Duodenal mucosa (tissue), 2 donors: ENCODE measurements at regions not wholly inside any gene's neighbourhood (a gene's known extent, or its start where the extent isn't known, plus 50 kb on each side); places are given as distances from the start of the nearest gene placed in this dataset.
"Not testable (repeated sequence)": the region's sequence is repeated elsewhere in the genome, so short reads cannot be mapped to it uniquely, and the experiment has no call there.

Experiments
- H3K27ac ChIP-seq: one replicate; pipeline ENCODE4 v1.7.0; 2013; ENCODE audit warnings: low read depth, low read length
- H3K27me3 ChIP-seq, 2 donors: one replicate each; pipeline ENCODE4 v1.7.0; 2013; ENCODE audit warnings: low read length in 2 of 2, control low read depth in 1 of 2; ENCODE audit not compliant: insufficient read depth in 2 of 2, control insufficient read depth in 1 of 2
- H3K36me3 ChIP-seq, 2 donors: one replicate each; pipeline ENCODE4 v1.7.0; 2013; ENCODE audit warnings: low read length in 2 of 2, control low read depth in 1 of 2; ENCODE audit not compliant: insufficient read depth in 2 of 2, control insufficient read depth in 1 of 2
- H3K4me1 ChIP-seq, 2 donors: one replicate each; pipeline ENCODE4 v1.7.0; 2013; ENCODE audit warnings: low read length in 2 of 2, control low read depth in 1 of 2; ENCODE audit not compliant: insufficient read depth in 2 of 2, control insufficient read depth in 1 of 2
- H3K4me3 ChIP-seq, 2 donors: one replicate each; pipeline ENCODE4 v1.7.0; 2013; ENCODE audit warnings: low read length in 2 of 2, low read depth in 1 of 2
- H3K9ac ChIP-seq, 2 donors: one replicate each; pipeline ENCODE4 v1.7.0; 2013; ENCODE audit warnings: low read length in 2 of 2, low read depth in 1 of 2
- H3K9me3 ChIP-seq, 2 donors: one replicate each; pipeline ENCODE4 v1.7.0; 2013; ENCODE audit warnings: low read length in 2 of 2, control low read depth in 1 of 2; ENCODE audit not compliant: control insufficient read depth in 1 of 2

- H3K4me1 ChIP-seq, result no peaks in the 10 kb centered on the region
- no peak overlapping the region for H3K9ac ChIP-seq
- H3K36me3 ChIP-seq, result no peaks in the 10 kb centered on the region
- H3K9me3 ChIP-seq, result no peaks in the 10 kb centered on the region
- no peak overlapping the region for H3K27ac ChIP-seq
- H3K27me3 ChIP-seq, result no peaks in the 10 kb centered on the region
- H3K4me3 ChIP-seq, result no peak overlapping the region
These were observed 636.7 kb downstream of the NR2F1-AS1 start for GRCh38 chr5:92944337-92944736.

- Histone ChIP-seq H3K36me3 (no peaks in the 10 kb centered on the region), H3K27ac (no peak overlapping the region), H3K9ac (no peak overlapping the region), H3K4me1 (no peaks in the 10 kb centered on the region), H3K27me3 (no peaks in the 10 kb centered on the region), H3K9me3 (no peaks in the 10 kb centered on the region), H3K4me3 (no peak overlapping the region)
These were observed 638.3 kb downstream of the NR2F1-AS1 start for GRCh38 chr5:92942762-92943161.

DNA sequence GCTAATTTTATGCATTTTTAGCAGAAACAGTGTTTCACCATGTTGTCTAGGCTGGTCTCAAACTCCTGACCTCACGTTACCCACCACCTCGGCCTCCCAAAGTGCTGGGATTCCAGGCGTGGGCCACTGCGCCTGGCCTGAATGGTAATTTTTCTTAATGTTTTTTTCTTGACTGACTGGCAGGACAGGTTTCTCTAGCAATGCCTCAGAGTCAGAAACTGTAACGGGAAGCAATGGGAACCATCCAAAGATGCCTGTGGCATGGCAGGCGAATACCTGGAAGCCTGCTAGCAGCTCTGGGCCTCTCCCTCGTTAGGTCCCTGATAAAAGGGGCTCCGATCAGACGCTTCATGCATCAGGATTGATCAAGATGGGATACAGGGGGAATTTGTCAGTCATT, 639.2 kb downstream of the NR2F1-AS1 start:
- H3K9me3 ChIP-seq, result no peaks in the 10 kb centered on the region
- H3K9ac ChIP-seq, result no peak overlapping the region
- no peak overlapping the region for H3K27ac ChIP-seq
- H3K4me3 ChIP-seq, result no peak overlapping the region
- H3K27me3 ChIP-seq, result no peaks in the 10 kb centered on the region
- H3K4me1 ChIP-seq, result no peaks in the 10 kb centered on the region
- H3K36me3 ChIP-seq, result no peaks in the 10 kb centered on the region

DNA sequence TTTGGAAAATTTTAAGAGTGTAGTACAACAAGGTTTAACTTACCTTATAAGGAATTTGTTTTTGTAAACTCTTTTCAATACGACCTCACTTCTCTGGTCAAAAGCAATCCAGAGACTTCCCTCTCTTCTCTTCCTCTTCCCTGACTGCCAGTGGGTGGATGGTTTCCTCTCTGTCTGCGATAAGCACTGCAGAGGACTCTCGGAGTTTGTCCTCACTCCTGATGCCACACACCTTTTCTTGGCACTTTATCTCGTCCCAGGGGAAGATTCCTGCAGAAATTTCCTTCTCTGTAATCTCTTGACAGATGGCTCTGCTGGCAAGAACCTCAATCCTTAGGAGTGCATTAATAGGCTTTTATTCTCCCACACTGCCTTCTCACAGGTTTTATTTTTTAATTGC, 641.6 kb downstream of the NR2F1-AS1 start:
- H3K27ac ChIP-seq, result no peak overlapping the region

GRCh38 chr5:92937396-92937795, 643.6 kb downstream of the NR2F1-AS1 start:
- not testable (repeated sequence) for H3K9ac ChIP-seq, H3K4me1 ChIP-seq, H3K27me3 ChIP-seq, H3K27ac ChIP-seq, H3K4me3 ChIP-seq, H3K36me3 ChIP-seq, H3K9me3 ChIP-seq

More for the DNA sequence above, 641.6 kb downstream of the NR2F1-AS1 start:
- H3K4me3 ChIP-seq, result no peak overlapping the region
- H3K4me1 ChIP-seq, result no peaks in the 10 kb centered on the region
- H3K9me3 ChIP-seq, result no peaks in the 10 kb centered on the region
- no peaks in the 10 kb centered on the region for H3K36me3 ChIP-seq
- H3K27me3 ChIP-seq, result no peaks in the 10 kb centered on the region
- no peak overlapping the region for H3K9ac ChIP-seq

- no peaks in the 10 kb centered on the region for H3K9me3 ChIP-seq
- no peak overlapping the region for H3K27ac ChIP-seq
- no peaks in the 10 kb centered on the region for H3K4me1 ChIP-seq
- H3K36me3 ChIP-seq, result no peaks in the 10 kb centered on the region
- H3K9ac ChIP-seq, result no peak overlapping the region
- no peak overlapping the region for H3K4me3 ChIP-seq
- H3K27me3 ChIP-seq, result no peaks in the 10 kb centered on the region
These were observed 651.0 kb downstream of the NR2F1-AS1 start for GRCh38 chr5:92930057-92930456.

DNA sequence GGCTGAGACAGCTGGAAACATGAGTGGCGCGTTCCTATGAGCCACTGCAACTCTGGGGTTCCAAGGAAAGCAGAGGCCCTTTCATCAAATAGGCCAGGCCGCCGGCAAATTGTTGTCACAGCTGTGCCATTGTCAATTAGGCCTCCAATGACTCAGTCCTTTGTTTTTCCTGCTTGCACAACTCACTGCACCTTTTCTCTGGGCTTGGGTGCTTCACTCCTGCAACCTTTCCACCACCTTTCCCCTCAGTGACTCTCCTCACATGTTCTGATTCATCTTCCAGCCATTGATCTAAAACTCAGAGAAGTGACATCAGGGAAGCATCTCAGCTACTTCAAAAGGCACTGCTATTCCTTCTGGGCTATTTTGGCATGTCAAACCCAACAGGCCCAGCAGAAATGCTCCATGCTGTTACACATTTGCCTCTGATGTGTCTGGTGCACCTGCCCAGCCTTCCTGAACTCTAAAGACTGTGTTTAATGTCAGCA, 653.7 kb downstream of the NR2F1-AS1 start:
- Histone ChIP-seq H3K9me3 (no peaks in the 10 kb centered on the region), H3K27ac (no peak overlapping the region), H3K9ac (no peak overlapping the region), H3K4me1 (no peaks in the 10 kb centered on the region), H3K36me3 (no peaks in the 10 kb centered on the region), H3K27me3 (no peaks in the 10 kb centered on the region), H3K4me3 (no peak overlapping the region)

DNA sequence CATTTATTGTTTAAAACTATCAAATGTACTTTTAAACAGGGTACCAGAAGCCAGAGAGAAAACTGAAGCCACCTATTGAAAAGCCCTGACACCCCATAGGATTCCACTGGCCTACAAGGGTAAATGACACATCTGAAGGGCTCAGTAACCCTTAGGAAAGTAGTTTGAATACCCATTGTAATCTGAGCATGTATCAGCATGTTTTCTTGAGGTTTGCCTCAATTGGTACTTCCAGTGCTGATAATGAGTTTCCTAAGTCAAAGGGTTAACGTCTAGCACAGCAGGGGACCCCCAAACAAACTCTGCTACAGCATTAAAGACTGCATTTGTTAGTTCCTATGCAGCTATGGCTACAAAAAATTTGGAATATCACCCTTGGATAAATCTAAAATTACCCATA, 657.1 kb downstream of the NR2F1-AS1 start:
- Histone ChIP-seq H3K4me1 (no peaks in the 10 kb centered on the region), H3K36me3 (no peaks in the 10 kb centered on the region), H3K4me3 (no peak overlapping the region), H3K9me3 (no peaks in the 10 kb centered on the region), H3K27ac (no peak overlapping the region), H3K9ac (no peak overlapping the region), H3K27me3 (no peaks in the 10 kb centered on the region)

DNA sequence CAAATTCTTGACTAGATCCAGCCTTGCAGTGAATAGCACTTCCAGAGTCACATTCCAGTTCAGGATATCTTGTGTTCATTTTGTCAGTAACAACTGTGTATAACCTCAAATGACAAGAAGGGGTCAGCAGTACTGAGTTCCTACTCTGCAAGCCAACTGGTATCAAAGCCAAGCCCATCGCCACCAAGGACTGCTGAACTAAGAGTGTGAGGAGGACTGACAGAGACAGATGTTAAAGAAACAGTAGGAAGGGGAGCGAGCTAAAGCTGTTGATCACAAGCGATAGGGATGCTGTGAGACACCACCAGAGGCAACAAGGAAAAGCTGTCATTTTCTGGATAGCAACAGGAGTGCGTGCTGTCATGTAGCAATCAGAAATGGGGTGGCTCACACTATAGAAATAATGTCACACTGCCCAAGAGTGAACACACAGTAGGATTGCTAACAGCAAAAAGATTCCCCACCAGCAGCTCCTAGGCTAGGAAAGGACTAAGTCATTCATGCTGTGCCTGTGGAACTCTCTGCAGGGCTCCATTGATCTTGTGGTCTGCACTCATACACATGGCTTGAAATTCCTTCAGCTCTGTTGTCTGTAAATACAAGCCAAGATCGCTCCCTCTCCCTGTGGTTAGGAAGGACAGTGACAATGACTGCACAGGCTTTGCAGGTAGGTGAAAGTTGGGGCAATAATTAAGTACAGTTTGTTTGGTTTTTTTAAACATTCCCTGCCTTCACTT, 658.6 kb downstream of the NR2F1-AS1 start:
- H3K36me3 ChIP-seq, result no peaks in the 10 kb centered on the region
- no peaks in the 10 kb centered on the region for H3K27me3 ChIP-seq
- no peak overlapping the region for H3K4me3 ChIP-seq
- no peaks in the 10 kb centered on the region for H3K4me1 ChIP-seq
- H3K27ac ChIP-seq, result no peak overlapping the region
- no peaks in the 10 kb centered on the region for H3K9me3 ChIP-seq
- no peak overlapping the region for H3K9ac ChIP-seq

DNA sequence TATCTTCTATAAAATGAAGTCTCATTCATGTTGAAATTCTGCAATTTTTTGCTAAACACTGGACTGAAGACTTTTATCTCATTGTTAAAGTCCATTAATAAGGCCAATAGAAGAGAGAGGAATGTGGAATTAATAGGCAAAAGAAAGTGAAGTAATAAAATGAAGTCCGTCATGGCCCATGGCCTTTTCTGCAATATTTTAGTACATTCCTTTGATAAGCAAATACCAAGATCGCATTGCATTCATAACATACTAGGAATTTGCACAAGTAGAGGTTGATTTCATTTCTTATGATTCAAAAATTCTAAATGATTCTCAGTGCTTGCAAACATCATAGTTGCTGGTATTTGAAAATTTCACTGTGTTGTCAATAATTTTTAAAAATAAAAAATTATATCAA, 664.0 kb downstream of the NR2F1-AS1 start:
- H3K27me3 ChIP-seq, result no peaks in the 10 kb centered on the region
- no peaks in the 10 kb centered on the region for H3K36me3 ChIP-seq
- no peak overlapping the region for H3K4me3 ChIP-seq
- no peaks in the 10 kb centered on the region for H3K9me3 ChIP-seq
- H3K9ac ChIP-seq, result no peak overlapping the region
- no peak overlapping the region for H3K27ac ChIP-seq
- H3K4me1 ChIP-seq, result no peaks in the 10 kb centered on the region
